Central memory CD8-positive, alpha-beta T cell (primary cell): ENCODE measurements at regions not wholly inside any gene's neighbourhood (a gene's known extent, or its start where the extent isn't known, plus 50 kb on each side); places are given as distances from the start of the nearest gene placed in this dataset.

Experiments
- ATAC-seq: fragments of 150-1000 bp; cut with Tn5 transposase; replicated peaks from 2 replicates; pipeline ENCODE4 v1.10.0; 2022; ENCODE audit warnings: mild to moderate bottlenecking, moderate FRiP score, moderate number of reproducible peaks; ENCODE audit not compliant: poor library complexity, severe bottlenecking; ENCODE audit errors: extremely low read depth
- DNase-seq, 2 donors: peaks; one replicate each; pipeline ENCODE4 v3.0.0; 2021; ENCODE audit warnings: low spot score in 2 of 2
- H3K27ac Mint-ChIP-seq: one replicate; pipeline ENCODE4 v1.8.0; 2022; ENCODE audit warnings: low read depth, mild to moderate bottlenecking, moderate library complexity, mixed read lengths
- H3K27me3 Mint-ChIP-seq: one replicate; pipeline ENCODE4 v1.8.0; 2022; ENCODE audit warnings: mixed read lengths
- H3K36me3 Mint-ChIP-seq: one replicate; pipeline ENCODE4 v1.8.0; 2022; ENCODE audit warnings: mild to moderate bottlenecking, moderate library complexity, mixed read lengths; ENCODE audit not compliant: insufficient read depth
- H3K4me1 Mint-ChIP-seq: one replicate; pipeline ENCODE4 v1.8.0; 2022; ENCODE audit warnings: mixed read lengths
- H3K4me3 Mint-ChIP-seq: one replicate; pipeline ENCODE4 v1.8.0; 2022; ENCODE audit warnings: mild to moderate bottlenecking, moderate library complexity, mixed read lengths
- H3K9me3 Mint-ChIP-seq: one replicate; pipeline ENCODE4 v1.8.0; 2022; ENCODE audit warnings: mixed read lengths

GRCh38 chr5:2651116-2651515 is 100.4 kb downstream of the IRX2 start:
- Mint-ChIP-seq H3K4me3 (no peak overlapping the region), H3K27ac (no peak overlapping the region), H3K27me3 (no peaks in the 10 kb centered on the region), H3K4me1 (no peaks in the 10 kb centered on the region), H3K9me3 (no peaks in the 10 kb centered on the region), H3K36me3 (peaks cover 2% of the 10 kb centered on the region)
- DNase-seq: no peak
- ATAC-seq: no peak

- DNase-seq: no peak
- Mint-ChIP-seq H3K27ac (no peak overlapping the region), H3K4me3 (no peak overlapping the region), H3K36me3 (peaks cover 1% of the 10 kb centered on the region), H3K27me3 (no peaks in the 10 kb centered on the region), H3K4me1 (no peaks in the 10 kb centered on the region), H3K9me3 (peaks cover 5% of the 10 kb centered on the region)
- ATAC-seq: no peak
These were observed 108.7 kb downstream of the IRX2 start for GRCh38 chr5:2642684-2643345.

- no peak for DNase-seq
- Mint-ChIP-seq H3K27ac (no peak overlapping the region), H3K4me1 (no peaks in the 10 kb centered on the region), H3K27me3 (no peaks in the 10 kb centered on the region), H3K4me3 (no peak overlapping the region), H3K9me3 (peaks cover 5% of the 10 kb centered on the region), H3K36me3 (no peaks in the 10 kb centered on the region)
- ATAC-seq: no peak
These were observed 110.8 kb downstream of the IRX2 start for GRCh38 chr5:2640717-2641116.

GRCh38 chr5:2639425-2639824 is 112.1 kb downstream of the IRX2 start:
- ATAC-seq (no peak), DNase-seq (no peak)
- H3K36me3 Mint-ChIP-seq: no peaks in the 10 kb centered on the region
- no peaks in the 10 kb centered on the region for H3K27me3 Mint-ChIP-seq
- H3K4me1 Mint-ChIP-seq: no peaks in the 10 kb centered on the region
- peaks cover 5% of the 10 kb centered on the region for H3K9me3 Mint-ChIP-seq
- no peak overlapping the region for H3K4me3 Mint-ChIP-seq
- no peak overlapping the region for H3K27ac Mint-ChIP-seq

- H3K4me1 Mint-ChIP-seq: no peaks in the 10 kb centered on the region
- DNase-seq (no peak), ATAC-seq (no peak)
- H3K27ac Mint-ChIP-seq: no peak overlapping the region
- H3K9me3 Mint-ChIP-seq: no peaks in the 10 kb centered on the region
- no peaks in the 10 kb centered on the region for H3K27me3 Mint-ChIP-seq
- no peaks in the 10 kb centered on the region for H3K36me3 Mint-ChIP-seq
- H3K4me3 Mint-ChIP-seq: no peak overlapping the region
These were observed 116.9 kb downstream of the IRX2 start for GRCh38 chr5:2634399-2635176.

GRCh38 chr5:2633992-2634391 is 117.5 kb downstream of the IRX2 start:
- Mint-ChIP-seq H3K27ac (no peak overlapping the region), H3K4me1 (no peaks in the 10 kb centered on the region), H3K9me3 (no peaks in the 10 kb centered on the region), H3K27me3 (no peaks in the 10 kb centered on the region), H3K36me3 (no peaks in the 10 kb centered on the region), H3K4me3 (no peak overlapping the region)
- DNase-seq: no peak
- ATAC-seq: no peak

- Mint-ChIP-seq H3K27ac (no peak overlapping the region), H3K9me3 (no peaks in the 10 kb centered on the region), H3K4me3 (no peak overlapping the region), H3K4me1 (no peaks in the 10 kb centered on the region), H3K36me3 (no peaks in the 10 kb centered on the region), H3K27me3 (no peaks in the 10 kb centered on the region)
- ATAC-seq (no peak), DNase-seq (no peak)
These were observed 119.7 kb downstream of the IRX2 start for GRCh38 chr5:2631758-2632157.

- no peaks in the 10 kb centered on the region for H3K9me3 Mint-ChIP-seq
- DNase-seq (no peak), ATAC-seq (no peak)
- H3K27me3 Mint-ChIP-seq: no peaks in the 10 kb centered on the region
- no peaks in the 10 kb centered on the region for H3K4me1 Mint-ChIP-seq
- H3K4me3 Mint-ChIP-seq: no peak overlapping the region
- H3K36me3 Mint-ChIP-seq: no peaks in the 10 kb centered on the region
- H3K27ac Mint-ChIP-seq: no peak overlapping the region
These were observed 122.4 kb downstream of the IRX2 start for GRCh38 chr5:2629045-2629444.

GRCh38 chr5:2627867-2628266 is 123.6 kb downstream of the IRX2 start:
- no peak overlapping the region for H3K4me3 Mint-ChIP-seq
- no peak for DNase-seq
- no peak for ATAC-seq
- H3K36me3 Mint-ChIP-seq: no peaks in the 10 kb centered on the region
- H3K4me1 Mint-ChIP-seq: no peaks in the 10 kb centered on the region
- H3K27me3 Mint-ChIP-seq: no peaks in the 10 kb centered on the region
- no peaks in the 10 kb centered on the region for H3K9me3 Mint-ChIP-seq
- H3K27ac Mint-ChIP-seq: no peak overlapping the region

GRCh38 chr5:2626572-2626971 is 124.9 kb downstream of the IRX2 start:
- ATAC-seq (no peak), DNase-seq (no peak)
- no peak overlapping the region for H3K4me3 Mint-ChIP-seq
- H3K9me3 Mint-ChIP-seq: no peaks in the 10 kb centered on the region
- no peaks in the 10 kb centered on the region for H3K36me3 Mint-ChIP-seq
- no peaks in the 10 kb centered on the region for H3K4me1 Mint-ChIP-seq
- H3K27ac Mint-ChIP-seq: no peak overlapping the region
- no peaks in the 10 kb centered on the region for H3K27me3 Mint-ChIP-seq

- H3K36me3 Mint-ChIP-seq: no peaks in the 10 kb centered on the region
- H3K27me3 Mint-ChIP-seq: no peaks in the 10 kb centered on the region
- ATAC-seq (no peak), DNase-seq (no peak)
- H3K27ac Mint-ChIP-seq: no peak overlapping the region
- H3K4me1 Mint-ChIP-seq: no peaks in the 10 kb centered on the region
- H3K4me3 Mint-ChIP-seq: no peak overlapping the region
- no peaks in the 10 kb centered on the region for H3K9me3 Mint-ChIP-seq
These were observed 128.6 kb downstream of the IRX2 start for GRCh38 chr5:2622866-2623265.

GRCh38 chr5:2621631-2622030 is 129.8 kb downstream of the IRX2 start:
- Mint-ChIP-seq H3K27me3 (no peaks in the 10 kb centered on the region), H3K9me3 (no peaks in the 10 kb centered on the region), H3K4me1 (no peaks in the 10 kb centered on the region), H3K27ac (no peak overlapping the region), H3K36me3 (no peaks in the 10 kb centered on the region), H3K4me3 (no peak overlapping the region)
- no peak for DNase-seq
- ATAC-seq: no peak

- Mint-ChIP-seq H3K4me1 (no peaks in the 10 kb centered on the region), H3K9me3 (no peaks in the 10 kb centered on the region), H3K4me3 (no peak overlapping the region), H3K27me3 (no peaks in the 10 kb centered on the region), H3K27ac (no peak overlapping the region), H3K36me3 (no peaks in the 10 kb centered on the region)
- ATAC-seq (no peak), DNase-seq (no peak)
These were observed 132.3 kb downstream of the IRX2 start for GRCh38 chr5:2619216-2619615.
